A549 (cell line): ENCODE measurements at regions not wholly inside any gene's neighbourhood (a gene's known extent, or its start where the extent isn't known, plus 50 kb on each side); places are given as distances from the start of the nearest gene placed in this dataset.

Experiments used
- ELK1 ChIP-seq: fragments of 150-350 bp; IDR thresholded peaks from 2 replicates; pipeline ENCODE4 v1.6.1; 2014; ENCODE audit warnings: low read depth, mild to moderate bottlenecking, low read length
- HDAC2 ChIP-seq: fragments of 200-600 bp; sonication (generic); IDR thresholded peaks from 2 replicates; pipeline ENCODE4 v1.6.1; 2016
- MAFK ChIP-seq: fragments of 450-650 bp; IDR thresholded peaks from 2 replicates; pipeline ENCODE4 v1.6.1; 2014; ENCODE audit not compliant: partially characterized antibody

GRCh38 chr4:14837860-14838259 lies 164.4 kb upstream of the CPEB2 start:
- TF ChIP-seq ELK1, result no peak
- no peak for TF ChIP-seq HDAC2
- TF ChIP-seq MAFK, result no peak
